Neural progenitor cell (in vitro differentiated cells): ENCODE measurements at regions not wholly inside any gene's neighbourhood (a gene's known extent, or its start where the extent isn't known, plus 50 kb on each side); places are given as distances from the start of the nearest gene placed in this dataset.

ENCODE experiments used
- DNase-seq: peaks from one replicate; pipeline ENCODE4 v3.0.0-alpha.2; 2016; ENCODE audit warnings: low spot score
- H2AFZ ChIP-seq: fragments of 200-600 bp; sonication (generic); replicated peaks from 2 replicates; pipeline ENCODE4 v1.6.1; 2016; ENCODE audit warnings: antibody characterized with exemption
- H3F3A ChIP-seq: fragments of 200-600 bp; sonication (generic); 2 replicates; pipeline ENCODE4 v1.6.1; 2016; ENCODE audit warnings: antibody characterized with exemption, low read depth
- H3K27ac ChIP-seq: fragments of 200-600 bp; sonication (generic); 2 replicates; pipeline ENCODE4 v1.5.1; 2016; ENCODE audit warnings: mild to moderate bottlenecking
- H3K27me3 ChIP-seq: fragments of 200-600 bp; sonication (generic); 2 replicates; pipeline ENCODE4 v1.6.1; 2016; ENCODE audit warnings: mild to moderate bottlenecking, moderate library complexity
- H3K36me3 ChIP-seq: fragments of 200-600 bp; sonication (generic); 2 replicates; pipeline ENCODE4 v1.5.1; 2016
- H3K4me1 ChIP-seq: fragments of 200-600 bp; sonication (generic); 2 replicates; pipeline ENCODE4 v1.6.1; 2016; ENCODE audit warnings: mixed run types
- H3K4me2 ChIP-seq: fragments of 200-600 bp; sonication (generic); 2 replicates; pipeline ENCODE4 v1.6.1; 2016
- H3K4me3 ChIP-seq: fragments of 200-600 bp; sonication (generic); 2 replicates; pipeline ENCODE4 v1.5.1; 2016
- H3K79me2 ChIP-seq: fragments of 200-600 bp; sonication (generic); 2 replicates; pipeline ENCODE4 v1.6.1; 2016; ENCODE audit warnings: low read depth
- H3K9ac ChIP-seq: fragments of 200-600 bp; sonication (generic); 2 replicates; pipeline ENCODE4 v1.6.1; 2016
- H3K9me3 ChIP-seq: fragments of 200-600 bp; sonication (generic); 2 replicates; pipeline ENCODE4 v1.5.1; 2016; ENCODE audit warnings: low read depth
- H4K20me1 ChIP-seq: fragments of 200-600 bp; sonication (generic); 2 replicates; pipeline ENCODE4 v1.6.1; 2016; ENCODE audit warnings: low read depth
- H3K27ac Mint-ChIP-seq: 3 replicates; pipeline ENCODE4 v1.8.0; 2021; ENCODE audit warnings: mixed read lengths
- H3K27me3 Mint-ChIP-seq: 2 replicates; pipeline ENCODE4 v1.8.0; 2022; ENCODE audit warnings: low read depth, mild to moderate bottlenecking, inconsistent platforms, moderate library complexity, mixed read lengths; ENCODE audit not compliant: insufficient read depth
- H3K36me3 Mint-ChIP-seq: 3 replicates; pipeline ENCODE4 v1.8.0; 2021; ENCODE audit warnings: mixed read lengths
- H3K4me1 Mint-ChIP-seq: 3 replicates; pipeline ENCODE4 v1.8.0; 2021; ENCODE audit warnings: mixed read lengths
- H3K4me3 Mint-ChIP-seq: 3 replicates; pipeline ENCODE4 v1.8.0; 2021; ENCODE audit warnings: mild to moderate bottlenecking, moderate library complexity, mixed read lengths
- H3K9me3 Mint-ChIP-seq: 3 replicates; pipeline ENCODE4 v1.8.0; 2020; ENCODE audit warnings: mixed read lengths
- EZH2 ChIP-seq: fragments of 200-600 bp; sonication (generic); IDR thresholded peaks from 2 replicates; pipeline ENCODE4 v1.6.1; 2017; ENCODE audit warnings: antibody characterized with exemption, mild to moderate bottlenecking, moderate library complexity
- EZH2phosphoT487 ChIP-seq: fragments of 200-600 bp; sonication (generic); IDR thresholded peaks from 2 replicates; pipeline ENCODE4 v1.6.1; 2017; ENCODE audit warnings: antibody characterized with exemption
- TF ChIP-seq, protein P1 (sequence below): fragments of 200-600 bp; sonication (generic); IDR thresholded peaks from 2 replicates; pipeline ENCODE4 v1.5.1; 2017; ENCODE audit warnings: antibody characterized with exemption, mild to moderate bottlenecking

DNA sequence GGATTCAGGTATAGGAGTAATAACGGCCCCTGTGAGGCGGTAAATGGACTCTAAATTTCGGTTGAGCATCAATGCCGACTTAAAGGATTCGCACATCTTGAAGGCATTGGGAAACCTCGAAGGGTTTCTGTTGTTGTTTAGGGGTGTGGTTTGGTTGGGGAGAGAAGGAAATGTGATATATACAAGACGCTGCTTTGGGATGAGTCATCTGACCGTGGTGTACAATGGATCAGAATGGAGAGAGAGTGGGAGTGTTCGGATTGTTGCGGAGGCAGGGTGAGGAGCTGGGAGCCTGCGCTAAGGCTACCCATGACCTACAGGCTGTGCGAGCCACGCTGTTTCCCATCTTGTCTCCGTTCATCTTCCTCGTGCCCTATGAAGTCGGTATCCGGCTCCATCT lies 60.4 kb upstream of the ERCC6L2 start:
- no peak overlapping the region for H3K27ac Mint-ChIP-seq
- peaks cover 9% of the 10 kb centered on the region for H3K4me1 ChIP-seq
- H3K4me2 ChIP-seq, result no peak overlapping the region
- H3K9me3 ChIP-seq, result no peaks in the 10 kb centered on the region
- H2AFZ ChIP-seq, result no peak overlapping the region
- H3K27me3 ChIP-seq, result no peaks in the 10 kb centered on the region
- DNase-seq, result no peak
- H3F3A ChIP-seq, result peaks cover 8% of the 10 kb centered on the region
- no peak overlapping the region for H3K9ac ChIP-seq
- H3K27ac ChIP-seq, result no peak overlapping the region
- H3K4me3 ChIP-seq, result no peak overlapping the region
- H3K4me3 Mint-ChIP-seq, result no peak overlapping the region
- H3K36me3 ChIP-seq, result no peaks in the 10 kb centered on the region
- H3K4me1 Mint-ChIP-seq, result no peaks in the 10 kb centered on the region
- no peaks in the 10 kb centered on the region for H4K20me1 ChIP-seq
- no peaks in the 10 kb centered on the region for H3K9me3 Mint-ChIP-seq
- TF ChIP-seq, protein P1, sequence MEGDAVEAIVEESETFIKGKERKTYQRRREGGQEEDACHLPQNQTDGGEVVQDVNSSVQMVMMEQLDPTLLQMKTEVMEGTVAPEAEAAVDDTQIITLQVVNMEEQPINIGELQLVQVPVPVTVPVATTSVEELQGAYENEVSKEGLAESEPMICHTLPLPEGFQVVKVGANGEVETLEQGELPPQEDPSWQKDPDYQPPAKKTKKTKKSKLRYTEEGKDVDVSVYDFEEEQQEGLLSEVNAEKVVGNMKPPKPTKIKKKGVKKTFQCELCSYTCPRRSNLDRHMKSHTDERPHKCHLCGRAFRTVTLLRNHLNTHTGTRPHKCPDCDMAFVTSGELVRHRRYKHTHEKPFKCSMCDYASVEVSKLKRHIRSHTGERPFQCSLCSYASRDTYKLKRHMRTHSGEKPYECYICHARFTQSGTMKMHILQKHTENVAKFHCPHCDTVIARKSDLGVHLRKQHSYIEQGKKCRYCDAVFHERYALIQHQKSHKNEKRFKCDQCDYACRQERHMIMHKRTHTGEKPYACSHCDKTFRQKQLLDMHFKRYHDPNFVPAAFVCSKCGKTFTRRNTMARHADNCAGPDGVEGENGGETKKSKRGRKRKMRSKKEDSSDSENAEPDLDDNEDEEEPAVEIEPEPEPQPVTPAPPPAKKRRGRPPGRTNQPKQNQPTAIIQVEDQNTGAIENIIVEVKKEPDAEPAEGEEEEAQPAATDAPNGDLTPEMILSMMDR, result no peak
- TF ChIP-seq EZH2phosphoT487, result no peak
- no peak for TF ChIP-seq EZH2
- peaks cover 10% of the 10 kb centered on the region for H3K36me3 Mint-ChIP-seq
- H3K79me2 ChIP-seq, result no peaks in the 10 kb centered on the region
- H3K27me3 Mint-ChIP-seq, result peaks cover 2% of the 10 kb centered on the region

DNA sequence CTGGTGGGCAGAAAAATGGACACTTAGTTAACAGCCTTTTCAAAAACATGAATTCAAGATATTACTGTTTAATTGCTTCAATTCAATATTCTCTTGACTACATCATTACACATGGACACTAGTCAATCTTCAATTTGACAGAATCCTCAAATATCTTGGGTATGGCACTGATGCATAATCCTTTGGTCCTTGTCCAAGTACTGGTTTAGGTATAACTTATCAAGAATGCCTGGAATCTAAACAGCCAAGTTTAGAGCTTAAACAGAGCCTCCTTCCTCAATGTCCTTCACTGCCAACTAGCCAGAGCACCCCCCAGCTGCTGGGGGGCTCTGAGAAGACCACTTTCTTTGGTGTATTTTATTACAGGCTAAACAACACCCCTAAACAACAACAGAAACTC lies 61.6 kb upstream of the ERCC6L2 start:
- H3F3A ChIP-seq, result no peaks in the 10 kb centered on the region
- no peaks in the 10 kb centered on the region for H3K36me3 ChIP-seq
- H3K9ac ChIP-seq, result no peak overlapping the region
- H3K9me3 Mint-ChIP-seq, result no peaks in the 10 kb centered on the region
- H3K27me3 ChIP-seq, result no peaks in the 10 kb centered on the region
- no peak overlapping the region for H3K4me2 ChIP-seq
- peaks cover 10% of the 10 kb centered on the region for H3K36me3 Mint-ChIP-seq
- peaks cover 2% of the 10 kb centered on the region for H3K27me3 Mint-ChIP-seq
- H3K4me1 ChIP-seq, result no peaks in the 10 kb centered on the region
- no peak overlapping the region for H2AFZ ChIP-seq
- no peak overlapping the region for H3K27ac Mint-ChIP-seq
- H3K4me1 Mint-ChIP-seq, result no peaks in the 10 kb centered on the region
- TF ChIP-seq, protein P1, result no peak
- TF ChIP-seq EZH2phosphoT487 (no peak), EZH2 (no peak)
- H3K27ac ChIP-seq, result no peak overlapping the region
- H4K20me1 ChIP-seq, result no peaks in the 10 kb centered on the region
- H3K4me3 ChIP-seq, result no peak overlapping the region
- H3K4me3 Mint-ChIP-seq, result no peak overlapping the region
- no peaks in the 10 kb centered on the region for H3K79me2 ChIP-seq
- DNase-seq, result no peak
- H3K9me3 ChIP-seq, result no peaks in the 10 kb centered on the region

DNA sequence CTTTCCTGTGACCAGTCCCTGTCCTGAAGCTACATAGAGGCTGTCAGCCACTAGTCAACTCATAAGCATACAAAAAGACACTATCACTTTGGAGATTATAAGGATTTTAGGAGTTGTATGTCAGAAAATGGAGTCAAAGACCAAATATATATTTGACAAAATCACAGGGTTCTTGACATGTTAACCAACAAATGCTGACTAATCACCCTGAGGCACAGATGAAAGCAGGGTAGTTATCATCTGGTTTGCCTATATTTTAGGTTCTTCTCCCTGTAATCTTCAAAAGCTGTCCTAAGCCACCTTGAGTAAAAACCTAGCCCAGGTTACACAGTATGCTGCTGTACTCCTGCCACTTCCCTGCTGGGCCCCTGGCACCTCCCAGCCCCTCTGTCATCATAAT lies 64.7 kb upstream of the ERCC6L2 start:
- no peak for TF ChIP-seq EZH2phosphoT487
- TF ChIP-seq, protein P1, result no peak
- no peak for TF ChIP-seq EZH2
- no peak overlapping the region for H2AFZ ChIP-seq
- DNase-seq, result no peak
- Mint-ChIP-seq H3K27me3 (peaks cover 3% of the 10 kb centered on the region), H3K36me3 (peaks cover 7% of the 10 kb centered on the region), H3K27ac (no peak overlapping the region), H3K4me3 (no peak overlapping the region), H3K4me1 (peaks cover 3% of the 10 kb centered on the region), H3K9me3 (no peaks in the 10 kb centered on the region)
- H3K4me1 ChIP-seq, result no peaks in the 10 kb centered on the region
- no peak overlapping the region for H3K4me3 ChIP-seq
- H4K20me1 ChIP-seq, result no peaks in the 10 kb centered on the region
- H3K9ac ChIP-seq, result no peak overlapping the region
- no peaks in the 10 kb centered on the region for H3K9me3 ChIP-seq
- H3K36me3 ChIP-seq, result no peaks in the 10 kb centered on the region
- no peak overlapping the region for H3K27ac ChIP-seq
- no peaks in the 10 kb centered on the region for H3F3A ChIP-seq
- no peaks in the 10 kb centered on the region for H3K79me2 ChIP-seq
- no peaks in the 10 kb centered on the region for H3K27me3 ChIP-seq
- H3K4me2 ChIP-seq, result no peak overlapping the region

- Histone ChIP-seq H3K9me3 (no peaks in the 10 kb centered on the region), H4K20me1 (no peaks in the 10 kb centered on the region), H3K27ac (no peak overlapping the region), H3K27me3 (no peaks in the 10 kb centered on the region), H3K79me2 (no peaks in the 10 kb centered on the region), H3K36me3 (no peaks in the 10 kb centered on the region), H3K4me2 (no peak overlapping the region), H2AFZ (no peak overlapping the region), H3K4me3 (no peak overlapping the region), H3K4me1 (no peaks in the 10 kb centered on the region), H3K9ac (no peak overlapping the region), H3F3A (no peaks in the 10 kb centered on the region)
- H3K27ac Mint-ChIP-seq, result no peak overlapping the region
- DNase-seq, result no peak
- H3K4me3 Mint-ChIP-seq, result no peak overlapping the region
- H3K27me3 Mint-ChIP-seq, result peaks cover 3% of the 10 kb centered on the region
- peaks cover 3% of the 10 kb centered on the region for H3K4me1 Mint-ChIP-seq
- no peaks in the 10 kb centered on the region for H3K9me3 Mint-ChIP-seq
- TF ChIP-seq, protein P1, result no peak
- no peak for TF ChIP-seq EZH2
- TF ChIP-seq EZH2phosphoT487, result no peak
- H3K36me3 Mint-ChIP-seq, result peaks cover 7% of the 10 kb centered on the region
These were observed 65.4 kb upstream of the ERCC6L2 start for GRCh38 chr9:95810133-95810532.
